ENCODE measurements at regions not wholly inside any gene's neighbourhood (a gene's known extent, or its start where the extent isn't known, plus 50 kb on each side); places are given as distances from the start of the nearest gene placed in this dataset.

DNA sequence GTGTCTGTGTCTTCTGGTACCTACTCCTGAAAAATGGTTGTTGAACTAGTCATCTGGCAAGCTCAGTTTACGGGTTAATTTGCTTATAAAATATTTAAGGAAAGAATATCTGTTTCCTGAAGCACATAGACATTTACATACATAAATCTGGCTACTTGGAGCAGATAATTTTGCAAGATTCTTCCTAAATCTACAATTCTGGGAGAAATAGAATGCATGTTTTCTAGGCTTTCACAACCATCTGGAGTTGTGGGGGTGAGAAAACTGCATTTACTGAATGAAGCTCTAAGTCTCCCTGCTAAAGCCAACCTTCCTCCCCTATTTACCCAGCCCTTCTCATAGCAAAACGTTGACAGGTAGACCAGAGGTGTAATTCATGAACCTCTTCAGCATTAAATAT is 393.7 kb upstream of the ARGLU1 start:
- Histone ChIP-seq H3K4me1 (ENCODE audit: insufficient read depth, low read length, poor library complexity, severe bottlenecking) (no peaks in the 10 kb centered on the region), H3K4me3 (ENCODE audit: low read depth, low read length, poor library complexity, severe bottlenecking) (no peak overlapping the region), H3K36me3 (ENCODE audit: insufficient read depth, low read length, poor library complexity, severe bottlenecking) (no peaks in the 10 kb centered on the region), H3K27ac (ENCODE audit: low read depth, low read length, poor library complexity, severe bottlenecking) (no peak overlapping the region), H3K27me3 (replicated peaks; ENCODE audit: insufficient read depth, low read depth, low read length, poor library complexity) (peaks cover 37% of the 10 kb centered on the region), H3K9me3 (ENCODE audit: low read depth, low read length, poor library complexity, severe bottlenecking) (no peaks in the 10 kb centered on the region)
- no TSS peak for BruUV-seq (replicated peaks)
- DNase-seq (ENCODE audit: low spot score) = no peak
- ChIA-PET CTCF (no interaction called here), POLR2A (ENCODE audit: low non-redundant PET) (no interaction called here)
- intact Hi-C loops (cut with micrococcal nuclease; ENCODE audit: unreplicated experiment) = no loop called here
- TF ChIP-seq EZH2 (IDR thresholded peaks at IDR 0.05; ENCODE audit: borderline replicate concordance, low read depth, low read length, poor library complexity, severe bottlenecking) = no peak
- TF ChIP-seq, protein P1, sequence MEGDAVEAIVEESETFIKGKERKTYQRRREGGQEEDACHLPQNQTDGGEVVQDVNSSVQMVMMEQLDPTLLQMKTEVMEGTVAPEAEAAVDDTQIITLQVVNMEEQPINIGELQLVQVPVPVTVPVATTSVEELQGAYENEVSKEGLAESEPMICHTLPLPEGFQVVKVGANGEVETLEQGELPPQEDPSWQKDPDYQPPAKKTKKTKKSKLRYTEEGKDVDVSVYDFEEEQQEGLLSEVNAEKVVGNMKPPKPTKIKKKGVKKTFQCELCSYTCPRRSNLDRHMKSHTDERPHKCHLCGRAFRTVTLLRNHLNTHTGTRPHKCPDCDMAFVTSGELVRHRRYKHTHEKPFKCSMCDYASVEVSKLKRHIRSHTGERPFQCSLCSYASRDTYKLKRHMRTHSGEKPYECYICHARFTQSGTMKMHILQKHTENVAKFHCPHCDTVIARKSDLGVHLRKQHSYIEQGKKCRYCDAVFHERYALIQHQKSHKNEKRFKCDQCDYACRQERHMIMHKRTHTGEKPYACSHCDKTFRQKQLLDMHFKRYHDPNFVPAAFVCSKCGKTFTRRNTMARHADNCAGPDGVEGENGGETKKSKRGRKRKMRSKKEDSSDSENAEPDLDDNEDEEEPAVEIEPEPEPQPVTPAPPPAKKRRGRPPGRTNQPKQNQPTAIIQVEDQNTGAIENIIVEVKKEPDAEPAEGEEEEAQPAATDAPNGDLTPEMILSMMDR (conservative IDR thresholded peaks at IDR 0.05; ENCODE audit: low read depth, low read length) = no peak

DNA sequence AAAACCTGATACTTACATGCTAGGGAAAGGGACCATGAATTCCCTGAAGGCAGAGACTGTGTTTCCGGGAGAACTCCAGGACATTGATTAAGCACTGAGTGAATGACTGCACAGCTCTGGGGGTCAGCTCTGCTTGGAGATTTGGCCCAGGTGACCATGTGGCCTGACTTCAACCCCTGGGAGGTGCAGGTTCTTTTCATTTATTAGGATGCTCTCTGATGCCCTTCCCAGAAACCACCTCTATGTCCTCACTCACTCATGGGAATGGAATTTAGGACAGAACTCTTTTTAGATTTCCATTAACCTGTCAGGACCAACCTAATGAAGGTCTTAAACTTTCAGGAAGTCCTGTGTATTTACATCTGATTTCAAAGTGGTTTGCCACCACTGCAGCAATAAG is 393.3 kb upstream of the ARGLU1 start:
- BruUV-seq (replicated peaks) = no TSS peak
- intact Hi-C loops (cut with micrococcal nuclease; ENCODE audit: unreplicated experiment) = no loop called here
- Histone ChIP-seq H3K27me3 (replicated peaks; ENCODE audit: insufficient read depth, low read depth, low read length, poor library complexity) (peaks cover 41% of the 10 kb centered on the region), H3K4me3 (ENCODE audit: low read depth, low read length, poor library complexity, severe bottlenecking) (no peak overlapping the region), H3K36me3 (ENCODE audit: insufficient read depth, low read length, poor library complexity, severe bottlenecking) (no peaks in the 10 kb centered on the region), H3K27ac (ENCODE audit: low read depth, low read length, poor library complexity, severe bottlenecking) (no peak overlapping the region), H3K9me3 (ENCODE audit: low read depth, low read length, poor library complexity, severe bottlenecking) (no peaks in the 10 kb centered on the region), H3K4me1 (ENCODE audit: insufficient read depth, low read length, poor library complexity, severe bottlenecking) (no peaks in the 10 kb centered on the region)
- ChIA-PET CTCF (no interaction called here), POLR2A (ENCODE audit: low non-redundant PET) (no interaction called here)
- TF ChIP-seq, protein P1 (conservative IDR thresholded peaks at IDR 0.05; ENCODE audit: low read depth, low read length) = no peak
- TF ChIP-seq EZH2 (IDR thresholded peaks at IDR 0.05; ENCODE audit: borderline replicate concordance, low read depth, low read length, poor library complexity, severe bottlenecking) = no peak
- DNase-seq (ENCODE audit: low spot score) = no peak

DNA sequence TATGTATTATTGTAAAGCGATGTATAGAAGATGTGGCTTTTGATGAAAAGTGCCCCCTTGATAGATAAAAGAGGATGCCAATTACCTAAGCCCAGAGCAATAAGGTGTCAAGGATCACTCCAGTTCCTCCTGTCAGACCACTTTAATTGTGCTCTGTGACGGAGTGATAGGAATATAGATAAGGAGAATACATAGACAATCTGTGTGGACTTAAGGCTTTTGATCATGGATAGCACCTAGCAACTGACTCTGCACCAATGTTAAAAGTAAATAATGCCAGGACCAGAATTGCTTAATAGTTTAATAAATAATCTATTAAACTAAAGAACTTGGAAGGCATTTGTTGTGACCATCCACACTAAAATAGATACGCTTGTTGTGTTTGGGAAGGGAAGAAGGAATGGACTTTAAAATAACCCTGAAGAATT is 390.7 kb upstream of the ARGLU1 start:
- Histone ChIP-seq H3K27ac (ENCODE audit: low read depth, low read length, poor library complexity, severe bottlenecking) (no peak overlapping the region), H3K9me3 (ENCODE audit: low read depth, low read length, poor library complexity, severe bottlenecking) (no peaks in the 10 kb centered on the region), H3K36me3 (ENCODE audit: insufficient read depth, low read length, poor library complexity, severe bottlenecking) (no peaks in the 10 kb centered on the region), H3K27me3 (replicated peaks; ENCODE audit: insufficient read depth, low read depth, low read length, poor library complexity) (peaks cover 46% of the 10 kb centered on the region), H3K4me1 (ENCODE audit: insufficient read depth, low read length, poor library complexity, severe bottlenecking) (no peaks in the 10 kb centered on the region), H3K4me3 (ENCODE audit: low read depth, low read length, poor library complexity, severe bottlenecking) (no peak overlapping the region)
- ChIA-PET POLR2A (ENCODE audit: low non-redundant PET) (no interaction called here), CTCF (no interaction called here)
- TF ChIP-seq, protein P1 (conservative IDR thresholded peaks at IDR 0.05; ENCODE audit: low read depth, low read length) = no peak
- TF ChIP-seq EZH2 (IDR thresholded peaks at IDR 0.05; ENCODE audit: borderline replicate concordance, low read depth, low read length, poor library complexity, severe bottlenecking) = no peak
- intact Hi-C loops (cut with micrococcal nuclease; ENCODE audit: unreplicated experiment) = no loop called here
- BruUV-seq (replicated peaks) = no TSS peak
- DNase-seq (ENCODE audit: low spot score) = no peak

All from A673 (cell line).